ENCODE measurements at regions not wholly inside any gene's neighbourhood (a gene's known extent, or its start where the extent isn't known, plus 50 kb on each side); places are given as distances from the start of the nearest gene placed in this dataset.

- Histone ChIP-seq H4K20me1 (ENCODE audit: insufficient read depth, low read length) (no peaks in the 10 kb centered on the region), H3K27ac (ENCODE audit: low read depth, low read length) (no peak overlapping the region), H3K4me2 (ENCODE audit: insufficient read depth, low read length) (no peak overlapping the region), H3K9me3 (ENCODE audit: low read depth, low read length) (no peaks in the 10 kb centered on the region), H3K27me3 (ENCODE audit: insufficient read depth, low read length) (no peaks in the 10 kb centered on the region), H3K79me2 (ENCODE audit: insufficient read depth, low read length) (no peaks in the 10 kb centered on the region), H3K36me3 (ENCODE audit: insufficient read depth, low read length) (no peaks in the 10 kb centered on the region), H2AFZ (ENCODE audit: low read length) (no peak overlapping the region), H3K4me3 (ENCODE audit: insufficient read depth, low read length) (no peak overlapping the region), H3K4me1 (ENCODE audit: insufficient read depth, low read length) (no peaks in the 10 kb centered on the region)
- no peak for DNase-seq (ENCODE audit: insufficient read length, low spot score, missing footprints)
- no peak for TF ChIP-seq CTCF (IDR thresholded peaks at IDR 0.05; ENCODE audit: extremely low read depth, low read depth, low read length)
These were observed 298.5 kb upstream of the PROX1 start for GRCh38 chr1:213689260-213689659.

- Histone ChIP-seq H3K4me2 (ENCODE audit: insufficient read depth, low read length) (no peak overlapping the region), H3K27me3 (ENCODE audit: insufficient read depth, low read length) (no peaks in the 10 kb centered on the region), H3K27ac (ENCODE audit: low read depth, low read length) (no peak overlapping the region), H3K4me1 (ENCODE audit: insufficient read depth, low read length) (no peaks in the 10 kb centered on the region), H3K9me3 (ENCODE audit: low read depth, low read length) (no peaks in the 10 kb centered on the region), H3K36me3 (ENCODE audit: insufficient read depth, low read length) (no peaks in the 10 kb centered on the region), H4K20me1 (ENCODE audit: insufficient read depth, low read length) (no peaks in the 10 kb centered on the region), H2AFZ (ENCODE audit: low read length) (no peak overlapping the region), H3K4me3 (ENCODE audit: insufficient read depth, low read length) (no peak overlapping the region), H3K79me2 (ENCODE audit: insufficient read depth, low read length) (no peaks in the 10 kb centered on the region)
- DNase-seq (ENCODE audit: insufficient read length, low spot score, missing footprints) = no peak
- TF ChIP-seq CTCF (IDR thresholded peaks at IDR 0.05; ENCODE audit: extremely low read depth, low read depth, low read length) = no peak
These were observed 297.3 kb upstream of the PROX1 start for GRCh38 chr1:213690341-213690917.

- no peak overlapping the region for H3K4me3 ChIP-seq (ENCODE audit: insufficient read depth, low read length)
- no peaks in the 10 kb centered on the region for H3K36me3 ChIP-seq (ENCODE audit: insufficient read depth, low read length)
- DNase-seq (ENCODE audit: insufficient read length, low spot score, missing footprints) = no peak
- H2AFZ ChIP-seq (ENCODE audit: low read length) = no peak overlapping the region
- H3K79me2 ChIP-seq (ENCODE audit: insufficient read depth, low read length) = no peaks in the 10 kb centered on the region
- H3K4me2 ChIP-seq (ENCODE audit: insufficient read depth, low read length) = no peak overlapping the region
- H3K27ac ChIP-seq (ENCODE audit: low read depth, low read length) = no peak overlapping the region
- H3K9me3 ChIP-seq (ENCODE audit: low read depth, low read length) = no peaks in the 10 kb centered on the region
- no peaks in the 10 kb centered on the region for H3K27me3 ChIP-seq (ENCODE audit: insufficient read depth, low read length)
- no peak for TF ChIP-seq CTCF (IDR thresholded peaks at IDR 0.05; ENCODE audit: extremely low read depth, low read depth, low read length)
- no peaks in the 10 kb centered on the region for H4K20me1 ChIP-seq (ENCODE audit: insufficient read depth, low read length)
- no peaks in the 10 kb centered on the region for H3K4me1 ChIP-seq (ENCODE audit: insufficient read depth, low read length)
These were observed 295.5 kb upstream of the PROX1 start for GRCh38 chr1:213692321-213692720.

- Histone ChIP-seq H3K4me2 (ENCODE audit: insufficient read depth, low read length) (no peak overlapping the region), H3K27ac (ENCODE audit: low read depth, low read length) (no peak overlapping the region), H4K20me1 (ENCODE audit: insufficient read depth, low read length) (no peaks in the 10 kb centered on the region), H3K36me3 (ENCODE audit: insufficient read depth, low read length) (no peaks in the 10 kb centered on the region), H3K79me2 (ENCODE audit: insufficient read depth, low read length) (no peaks in the 10 kb centered on the region), H3K27me3 (ENCODE audit: insufficient read depth, low read length) (no peaks in the 10 kb centered on the region), H2AFZ (ENCODE audit: low read length) (no peak overlapping the region), H3K9me3 (ENCODE audit: low read depth, low read length) (no peaks in the 10 kb centered on the region), H3K4me3 (ENCODE audit: insufficient read depth, low read length) (no peak overlapping the region), H3K4me1 (ENCODE audit: insufficient read depth, low read length) (no peaks in the 10 kb centered on the region)
- DNase-seq (ENCODE audit: insufficient read length, low spot score, missing footprints) = no peak
- TF ChIP-seq CTCF (IDR thresholded peaks at IDR 0.05; ENCODE audit: extremely low read depth, low read depth, low read length) = no peak
These were observed 293.9 kb upstream of the PROX1 start for GRCh38 chr1:213693864-213694263.
